ENCODE measurements at regions not wholly inside any gene's neighbourhood (a gene's known extent, or its start where the extent isn't known, plus 50 kb on each side); places are given as distances from the start of the nearest gene placed in this dataset.

DNA sequence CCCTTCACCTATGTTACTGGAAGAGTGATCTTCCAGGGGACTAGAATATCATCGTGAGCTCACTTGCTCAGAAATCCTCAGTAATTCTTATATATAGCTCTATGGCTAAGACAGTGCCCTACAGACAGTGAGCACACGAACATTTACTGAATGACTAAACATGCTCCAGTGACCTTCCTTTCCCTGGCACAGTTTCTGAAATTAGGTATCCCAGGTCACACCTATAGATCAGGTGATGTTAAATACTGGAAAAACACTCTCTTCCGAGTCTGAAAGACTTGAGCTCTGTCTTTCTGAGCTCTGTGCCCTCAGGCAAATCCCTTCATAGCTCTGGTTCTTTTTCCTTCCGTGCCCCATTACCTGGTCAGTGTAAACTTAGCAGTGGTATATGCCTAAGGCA lies 239.4 kb upstream of the LRIG1 start:
- no peaks in the 10 kb centered on the region for H4K20me1 ChIP-seq (replicated peaks; ENCODE audit: control insufficient read depth, extremely low read depth, insufficient read depth, low read length)
- FAIRE-seq (no peak), DNase-seq (ENCODE audit: low read depth, low spot score) (no peak)
- TF ChIP-seq, protein P1, sequence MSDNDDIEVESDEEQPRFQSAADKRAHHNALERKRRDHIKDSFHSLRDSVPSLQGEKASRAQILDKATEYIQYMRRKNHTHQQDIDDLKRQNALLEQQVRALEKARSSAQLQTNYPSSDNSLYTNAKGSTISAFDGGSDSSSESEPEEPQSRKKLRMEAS (IDR thresholded peaks at IDR 0.05; ENCODE audit: insufficient read depth, insufficient read length): no peak
- TF ChIP-seq JUN (IDR thresholded peaks at IDR 0.05; ENCODE audit: borderline replicate concordance, insufficient read depth, insufficient read length, low read depth) (no peak), POLR2A (IDR thresholded peaks at IDR 0.05; ENCODE audit: low read depth, low read length) (no peak), GATA2 (IDR thresholded peaks at IDR 0.05; ENCODE audit: insufficient read depth, insufficient read length, low read depth, low read length) (no peak), MYC (IDR thresholded peaks at IDR 0.05; ENCODE audit: low read depth, low read length) (no peak), EZH2 (IDR thresholded peaks at IDR 0.05; ENCODE audit: borderline replicate concordance, low read depth, low read length, severe bottlenecking) (no peak), POLR2AphosphoS5 (IDR thresholded peaks at IDR 0.05; ENCODE audit: insufficient read depth, low read depth, low read length) (no peak), FOS (IDR thresholded peaks at IDR 0.05; ENCODE audit: borderline replicate concordance, insufficient read depth, low read length) (no peak)
- TF ChIP-seq, protein P2, sequence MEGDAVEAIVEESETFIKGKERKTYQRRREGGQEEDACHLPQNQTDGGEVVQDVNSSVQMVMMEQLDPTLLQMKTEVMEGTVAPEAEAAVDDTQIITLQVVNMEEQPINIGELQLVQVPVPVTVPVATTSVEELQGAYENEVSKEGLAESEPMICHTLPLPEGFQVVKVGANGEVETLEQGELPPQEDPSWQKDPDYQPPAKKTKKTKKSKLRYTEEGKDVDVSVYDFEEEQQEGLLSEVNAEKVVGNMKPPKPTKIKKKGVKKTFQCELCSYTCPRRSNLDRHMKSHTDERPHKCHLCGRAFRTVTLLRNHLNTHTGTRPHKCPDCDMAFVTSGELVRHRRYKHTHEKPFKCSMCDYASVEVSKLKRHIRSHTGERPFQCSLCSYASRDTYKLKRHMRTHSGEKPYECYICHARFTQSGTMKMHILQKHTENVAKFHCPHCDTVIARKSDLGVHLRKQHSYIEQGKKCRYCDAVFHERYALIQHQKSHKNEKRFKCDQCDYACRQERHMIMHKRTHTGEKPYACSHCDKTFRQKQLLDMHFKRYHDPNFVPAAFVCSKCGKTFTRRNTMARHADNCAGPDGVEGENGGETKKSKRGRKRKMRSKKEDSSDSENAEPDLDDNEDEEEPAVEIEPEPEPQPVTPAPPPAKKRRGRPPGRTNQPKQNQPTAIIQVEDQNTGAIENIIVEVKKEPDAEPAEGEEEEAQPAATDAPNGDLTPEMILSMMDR (IDR thresholded peaks at IDR 0.05; ENCODE audit: extremely low read depth in 1 of 2, insufficient read depth in 1 of 2, low read depth in 1 of 2, low read length in 2 of 2): no peak
- ChIA-PET POLR2A (interaction anchor here (0.5 kb wide), 1 partner anchor 443 kb away, joined by 4 read pairs; no protein-coding TSS in a partner anchor), CTCF (interaction anchor here (1.5 kb wide), 1 partner anchor 14 kb away, joined by 3 read pairs; no protein-coding TSS in a partner anchor)
- BruUV-seq (replicated peaks): no TSS peak
- H3K9me3 ChIP-seq (replicated peaks; ENCODE audit: control insufficient read depth, insufficient read depth, low read length): no peaks in the 10 kb centered on the region
- H2AFZ ChIP-seq (ENCODE audit: low read depth, low read length): no peak overlapping the region
- H3K79me2 ChIP-seq (ENCODE audit: control insufficient read depth, insufficient read depth, low read length): no peaks in the 10 kb centered on the region
- intact Hi-C loops (cut with micrococcal nuclease): no loop called here
- no peak overlapping the region for H3K4me2 ChIP-seq (ENCODE audit: insufficient read depth, low read length)
- peaks cover 0 to 6% of the 10 kb centered on the region in 2 experiments for H3K27me3 ChIP-seq (ENCODE audit: control insufficient read depth in 2 of 2, insufficient read depth in 2 of 2, low read length in 2 of 2)
- H3K4me3 ChIP-seq (replicated peaks in 1 of 3; ENCODE audit: insufficient read depth in 1 of 3, low read depth in 1 of 3, low read length in 3 of 3): no peak overlapping the region
- no peaks in the 10 kb centered on the region for H3K36me3 ChIP-seq (ENCODE audit: control insufficient read depth in 2 of 2, extremely low read depth in 1 of 2, insufficient read depth in 2 of 2, low read length in 2 of 2)
- dilution Hi-C loops (cut with MboI; ENCODE audit: extremely low pct_ligation_motif_present, low sequenced_read_pairs): no loop called here
- H3K9me1 ChIP-seq (replicated peaks; ENCODE audit: control insufficient read depth, extremely low read depth, insufficient read depth, low read length): no peaks in the 10 kb centered on the region
- no peak overlapping the region for H3K27ac ChIP-seq (ENCODE audit: insufficient read depth, low read depth, low read length)
- H3K9ac ChIP-seq (replicated peaks; ENCODE audit: extremely low read depth, insufficient read depth, low read length): no peak overlapping the region
- no peaks in the 10 kb centered on the region for H3K4me1 ChIP-seq (ENCODE audit: control insufficient read depth, extremely low read depth, insufficient read depth, low read length)

All from endothelial cell of umbilical vein (primary cell).